Astrocyte (in vitro differentiated cells and primary cell): ENCODE measurements at regions not wholly inside any gene's neighbourhood (a gene's known extent, or its start where the extent isn't known, plus 50 kb on each side); places are given as distances from the start of the nearest gene placed in this dataset.

Experiments
- DNase-seq: peaks from one replicate; pipeline ENCODE4 v3.0.0-alpha.2; 2010; ENCODE audit warnings: low read depth
- FAIRE-seq: peaks from 2 replicates; lab custom pipeline; 2011; peaks lifted over from hg19 to GRCh38; lab: Jason Lieb, UNC
- H2AFZ ChIP-seq: 2 replicates; pipeline ENCODE4 v1.6.0; 2012; ENCODE audit warnings: low read depth, low read length, inconsistent platforms
- H3K27ac ChIP-seq: 2 replicates; pipeline ENCODE4 v1.5.1; 2011; ENCODE audit warnings: low read depth, low read length, inconsistent platforms
- H3K27me3 ChIP-seq: 2 replicates; pipeline ENCODE4 v1.6.0; 2011; ENCODE audit warnings: low read length, inconsistent platforms; ENCODE audit not compliant: insufficient read depth
- H3K36me3 ChIP-seq: 2 replicates; pipeline ENCODE4 v1.5.1; 2011; ENCODE audit warnings: low read length, inconsistent platforms; ENCODE audit not compliant: insufficient read depth
- H3K4me1 ChIP-seq: 2 replicates; pipeline ENCODE4 v1.5.1; 2011; ENCODE audit warnings: low read length, inconsistent platforms; ENCODE audit not compliant: insufficient read depth
- H3K4me2 ChIP-seq: 2 replicates; pipeline ENCODE4 v1.6.0; 2012; ENCODE audit warnings: low read length, inconsistent platforms
- H3K4me3 ChIP-seq: 2 replicates; pipeline ENCODE4 v1.5.1; 2011; ENCODE audit warnings: low read depth, mild to moderate bottlenecking, low read length, inconsistent platforms; ENCODE audit not compliant: insufficient read depth
- H3K79me2 ChIP-seq: 2 replicates; pipeline ENCODE4 v1.6.0; 2012; ENCODE audit warnings: mild to moderate bottlenecking, low read length, inconsistent platforms; ENCODE audit not compliant: insufficient read depth
- H3K9ac ChIP-seq: 2 replicates; pipeline ENCODE4 v1.6.0; 2012; ENCODE audit warnings: mild to moderate bottlenecking, low read length, inconsistent platforms
- H3K9me3 ChIP-seq: 2 replicates; pipeline ENCODE4 v1.5.1; 2012; ENCODE audit warnings: low read depth, mild to moderate bottlenecking, low read length, inconsistent platforms; ENCODE audit not compliant: insufficient read depth
- H4K20me1 ChIP-seq: 2 replicates; pipeline ENCODE4 v1.6.0; 2012; ENCODE audit warnings: low read length, inconsistent platforms; ENCODE audit not compliant: insufficient read depth
- H3K27ac Mint-ChIP-seq: one replicate; pipeline ENCODE4 v1.8.0; 2021; ENCODE audit warnings: mild to moderate bottlenecking, mixed read lengths; ENCODE audit not compliant: unreplicated experiment
- H3K27me3 Mint-ChIP-seq: one replicate; pipeline ENCODE4 v1.8.0; 2021; ENCODE audit warnings: low read depth, mixed read lengths; ENCODE audit not compliant: unreplicated experiment
- H3K36me3 Mint-ChIP-seq: one replicate; pipeline ENCODE4 v1.8.0; 2021; ENCODE audit warnings: low read depth, mixed read lengths; ENCODE audit not compliant: unreplicated experiment
- H3K4me1 Mint-ChIP-seq: one replicate; pipeline ENCODE4 v1.8.0; 2021; ENCODE audit warnings: low read depth, mixed read lengths; ENCODE audit not compliant: unreplicated experiment
- H3K4me3 Mint-ChIP-seq: one replicate; pipeline ENCODE4 v1.8.0; 2021; ENCODE audit warnings: mild to moderate bottlenecking, moderate library complexity, mixed read lengths; ENCODE audit not compliant: unreplicated experiment
- H3K9me3 Mint-ChIP-seq: one replicate; pipeline ENCODE4 v1.8.0; 2021; ENCODE audit warnings: mild to moderate bottlenecking, mixed read lengths; ENCODE audit not compliant: unreplicated experiment
- EZH2 ChIP-seq: IDR thresholded peaks from 2 replicates; pipeline ENCODE4 v1.6.1; 2012; ENCODE audit warnings: mild to moderate bottlenecking, low read length, inconsistent platforms; ENCODE audit not compliant: insufficient read depth
- TF ChIP-seq, protein P1 (sequence below): IDR thresholded peaks from 2 replicates; pipeline ENCODE4 v1.5.1; 2011; ENCODE audit warnings: low read depth, mild to moderate bottlenecking, inconsistent platforms, low read length, moderate library complexity; ENCODE audit not compliant: insufficient read depth

DNA sequence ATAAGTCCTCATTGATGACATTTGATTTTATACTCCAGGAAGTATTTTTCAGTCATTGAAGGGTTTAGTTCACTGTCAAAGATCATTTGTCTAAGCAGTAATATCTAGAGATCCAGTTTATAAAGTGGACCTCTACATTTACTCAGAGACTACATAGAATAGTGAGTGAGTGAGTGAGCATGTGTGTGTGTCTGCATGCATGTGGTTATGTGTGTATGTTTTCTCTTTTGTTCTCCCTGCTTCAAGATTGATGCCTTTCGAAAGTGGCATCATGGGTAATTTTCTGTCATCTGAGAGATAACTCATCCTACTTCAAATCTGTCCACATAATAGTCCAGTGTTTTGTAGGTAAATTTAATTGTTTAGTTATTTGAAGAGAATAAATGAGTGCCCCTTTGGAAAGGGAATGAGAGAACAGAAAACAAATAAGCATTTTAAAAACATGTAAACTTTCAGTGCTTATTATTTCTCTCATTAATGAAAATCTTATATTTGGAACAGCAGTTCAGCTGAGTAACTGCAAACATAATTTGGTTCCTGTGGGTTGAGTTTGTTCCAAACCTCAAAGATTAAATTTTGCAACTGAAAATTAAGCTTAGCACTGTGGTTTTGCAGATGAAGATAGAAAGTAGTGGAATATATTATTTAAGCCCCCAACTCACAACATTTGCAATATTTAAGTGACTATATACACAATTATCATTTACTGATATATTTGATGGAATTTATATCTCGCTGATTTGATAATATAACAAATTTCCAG is 1295.1 kb upstream of the C9orf72 start:
- no peak overlapping the region for H2AFZ ChIP-seq
- no peak for DNase-seq
- H3K27ac Mint-ChIP-seq: no peak overlapping the region

DNA sequence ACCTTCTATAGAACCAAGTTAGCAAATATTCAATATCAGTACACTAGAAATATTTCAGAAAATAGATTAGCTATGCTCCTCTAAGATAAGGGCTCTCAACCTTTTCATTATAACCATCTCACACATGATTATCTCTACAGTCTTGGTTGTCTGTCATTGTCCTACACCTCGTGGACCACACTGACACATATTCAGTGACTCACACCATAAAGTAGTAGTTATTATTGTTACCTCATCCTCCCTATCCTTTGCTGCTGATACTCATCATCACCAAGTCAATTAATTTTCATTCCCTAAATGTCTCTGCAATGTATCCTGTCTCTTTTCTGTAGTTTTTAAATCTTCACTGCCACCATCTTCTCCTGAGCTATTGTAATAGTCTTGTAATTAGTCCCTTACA is 1309.2 kb upstream of the C9orf72 start:
- Histone ChIP-seq H3K79me2 (no peaks in the 10 kb centered on the region), H2AFZ (no peak overlapping the region), H3K9me3 (no peaks in the 10 kb centered on the region), H3K9ac (no peak overlapping the region), H3K27me3 (no peaks in the 10 kb centered on the region), H3K4me2 (no peak overlapping the region), H3K4me3 (no peak overlapping the region), H3K4me1 (no peaks in the 10 kb centered on the region), H3K36me3 (no peaks in the 10 kb centered on the region), H3K27ac (no peak overlapping the region), H4K20me1 (no peaks in the 10 kb centered on the region)
- H3K27ac Mint-ChIP-seq: no peak overlapping the region
- TF ChIP-seq, protein P1, sequence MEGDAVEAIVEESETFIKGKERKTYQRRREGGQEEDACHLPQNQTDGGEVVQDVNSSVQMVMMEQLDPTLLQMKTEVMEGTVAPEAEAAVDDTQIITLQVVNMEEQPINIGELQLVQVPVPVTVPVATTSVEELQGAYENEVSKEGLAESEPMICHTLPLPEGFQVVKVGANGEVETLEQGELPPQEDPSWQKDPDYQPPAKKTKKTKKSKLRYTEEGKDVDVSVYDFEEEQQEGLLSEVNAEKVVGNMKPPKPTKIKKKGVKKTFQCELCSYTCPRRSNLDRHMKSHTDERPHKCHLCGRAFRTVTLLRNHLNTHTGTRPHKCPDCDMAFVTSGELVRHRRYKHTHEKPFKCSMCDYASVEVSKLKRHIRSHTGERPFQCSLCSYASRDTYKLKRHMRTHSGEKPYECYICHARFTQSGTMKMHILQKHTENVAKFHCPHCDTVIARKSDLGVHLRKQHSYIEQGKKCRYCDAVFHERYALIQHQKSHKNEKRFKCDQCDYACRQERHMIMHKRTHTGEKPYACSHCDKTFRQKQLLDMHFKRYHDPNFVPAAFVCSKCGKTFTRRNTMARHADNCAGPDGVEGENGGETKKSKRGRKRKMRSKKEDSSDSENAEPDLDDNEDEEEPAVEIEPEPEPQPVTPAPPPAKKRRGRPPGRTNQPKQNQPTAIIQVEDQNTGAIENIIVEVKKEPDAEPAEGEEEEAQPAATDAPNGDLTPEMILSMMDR: no peak
- no peak for TF ChIP-seq EZH2
- H3K9me3 Mint-ChIP-seq: no peaks in the 10 kb centered on the region
- FAIRE-seq: no peak
- H3K4me3 Mint-ChIP-seq: no peak overlapping the region
- no peaks in the 10 kb centered on the region for H3K27me3 Mint-ChIP-seq
- H3K36me3 Mint-ChIP-seq: no peaks in the 10 kb centered on the region
- peaks cover 6% of the 10 kb centered on the region for H3K4me1 Mint-ChIP-seq
- DNase-seq: no peak

More for the DNA sequence above, 1295.1 kb upstream of the C9orf72 start:
- TF ChIP-seq EZH2: no peak
- TF ChIP-seq, protein P1: no peak
- H3K27ac ChIP-seq: no peak overlapping the region
- no peaks in the 10 kb centered on the region for H3K4me1 ChIP-seq
- H3K36me3 ChIP-seq: no peaks in the 10 kb centered on the region
- no peak overlapping the region for H3K4me3 ChIP-seq
- no peaks in the 10 kb centered on the region for H4K20me1 ChIP-seq
- Mint-ChIP-seq H3K36me3 (no peaks in the 10 kb centered on the region), H3K9me3 (no peaks in the 10 kb centered on the region), H3K27me3 (no peaks in the 10 kb centered on the region), H3K4me3 (no peak overlapping the region), H3K4me1 (peaks cover 10% of the 10 kb centered on the region)
- H3K27me3 ChIP-seq: no peaks in the 10 kb centered on the region
- no peak for FAIRE-seq
- no peaks in the 10 kb centered on the region for H3K9me3 ChIP-seq
- H3K9ac ChIP-seq: no peak overlapping the region
- no peaks in the 10 kb centered on the region for H3K79me2 ChIP-seq
- no peak overlapping the region for H3K4me2 ChIP-seq

DNA sequence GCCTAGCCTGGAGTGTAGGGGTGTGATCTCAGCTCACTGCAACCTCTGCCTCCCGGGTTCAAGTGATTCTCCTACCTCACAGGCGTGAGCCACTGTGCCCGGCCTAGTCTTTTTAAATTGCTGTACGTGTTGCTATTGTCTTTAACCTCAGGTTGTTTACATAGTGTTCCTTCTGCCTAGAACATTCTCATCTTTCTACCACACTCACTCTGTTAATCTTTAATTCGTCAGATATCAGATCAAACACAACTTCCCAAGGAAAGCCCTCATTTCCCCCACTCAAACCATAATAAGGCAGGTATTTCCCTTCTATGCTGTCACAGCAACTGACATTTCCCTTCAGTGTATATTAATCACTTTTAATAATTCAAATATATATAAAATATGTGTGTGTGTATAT is 1310.0 kb upstream of the C9orf72 start:
- FAIRE-seq: no peak
- no peak for DNase-seq
- Mint-ChIP-seq H3K36me3 (no peaks in the 10 kb centered on the region), H3K4me3 (no peak overlapping the region), H3K4me1 (peaks cover 6% of the 10 kb centered on the region), H3K27me3 (no peaks in the 10 kb centered on the region), H3K27ac (no peak overlapping the region), H3K9me3 (no peaks in the 10 kb centered on the region)
- no peak overlapping the region for H3K27ac ChIP-seq
- no peaks in the 10 kb centered on the region for H3K79me2 ChIP-seq
- no peak overlapping the region for H2AFZ ChIP-seq
- H3K4me3 ChIP-seq: no peak overlapping the region
- no peak overlapping the region for H3K9ac ChIP-seq
- no peaks in the 10 kb centered on the region for H3K9me3 ChIP-seq
- H3K4me1 ChIP-seq: no peaks in the 10 kb centered on the region
- no peaks in the 10 kb centered on the region for H4K20me1 ChIP-seq
- H3K4me2 ChIP-seq: no peak overlapping the region
- no peaks in the 10 kb centered on the region for H3K36me3 ChIP-seq
- no peak for TF ChIP-seq EZH2
- TF ChIP-seq, protein P1: no peak
- no peaks in the 10 kb centered on the region for H3K27me3 ChIP-seq
